ENCODE measurements at regions not wholly inside any gene's neighbourhood (a gene's known extent, or its start where the extent isn't known, plus 50 kb on each side); places are given as distances from the start of the nearest gene placed in this dataset.

- no peak for DNase-seq
Observed at GRCh38 chr2:173649527-173650219, 295.0 kb downstream of the CDCA7 start.

- DNase-seq, result no peak
Observed at GRCh38 chr2:173651891-173652290, 297.2 kb downstream of the CDCA7 start.

- no peak for DNase-seq
Observed at GRCh38 chr2:173652311-173652710, 297.6 kb downstream of the CDCA7 start.

GRCh38 chr2:173652767-173653431 lies 298.2 kb downstream of the CDCA7 start:
- no peak for DNase-seq

GRCh38 chr2:173653432-173653805 lies 298.7 kb downstream of the CDCA7 start:
- no peak for DNase-seq

- DNase-seq, result no peak
Observed at GRCh38 chr2:173654161-173654895, 299.7 kb downstream of the CDCA7 start.

- no peak for DNase-seq
Observed at GRCh38 chr2:173654896-173655265, 300.2 kb downstream of the CDCA7 start.

GRCh38 chr2:173656086-173656485 lies 301.4 kb downstream of the CDCA7 start:
- DNase-seq, result no peak

- no peak for DNase-seq
Observed at GRCh38 chr2:173657996-173658717, 303.5 kb downstream of the CDCA7 start.

- DNase-seq, result no peak
Observed at GRCh38 chr2:173658946-173659371, 304.3 kb downstream of the CDCA7 start.

GRCh38 chr2:173659509-173659908 lies 304.8 kb downstream of the CDCA7 start:
- no peak for DNase-seq

- no peak for DNase-seq
Observed at GRCh38 chr2:173661586-173661985, 303.6 kb downstream of the SP3 start.

- no peak for DNase-seq
Observed at GRCh38 chr2:173663353-173663752, 301.8 kb downstream of the SP3 start.

GRCh38 chr2:173663835-173664512 lies 301.2 kb downstream of the SP3 start:
- DNase-seq, result no peak

GRCh38 chr2:173664513-173664910 lies 300.7 kb downstream of the SP3 start:
- no peak for DNase-seq

GRCh38 chr2:173666171-173666888 lies 298.8 kb downstream of the SP3 start:
- no peak for DNase-seq

GRCh38 chr2:173667014-173667413 lies 298.2 kb downstream of the SP3 start:
- DNase-seq, result no peak

- peak in 2 of 4 experiments; percentile 10 to 15 for DNase-seq
Observed at GRCh38 chr2:173667415-173667814, 297.8 kb downstream of the SP3 start.

GRCh38 chr2:173669271-173669853 lies 295.8 kb downstream of the SP3 start:
- DNase-seq, result no peak

GRCh38 chr2:173669888-173670287 lies 295.3 kb downstream of the SP3 start:
- no peak for DNase-seq

GRCh38 chr2:173672573-173673340 lies 292.4 kb downstream of the SP3 start:
- no peak for DNase-seq
